ENCODE measurements at regions not wholly inside any gene's neighbourhood (a gene's known extent, or its start where the extent isn't known, plus 50 kb on each side); places are given as distances from the start of the nearest gene placed in this dataset.

GRCh38 chr6:139852488-139853140, 478.2 kb upstream of the CITED2 start:
- DNase-seq (ENCODE audit: low read depth) = no peak
- TF ChIP-seq MYC (IDR thresholded peaks at IDR 0.05; ENCODE audit: low read depth, low read length) (no peak), POLR2A (IDR thresholded peaks at IDR 0.05; ENCODE audit: extremely low read depth, insufficient read length) (no peak), MAX (IDR thresholded peaks at IDR 0.05; ENCODE audit: low read depth, low read length) (no peak), CTCF (IDR thresholded peaks at IDR 0.05; ENCODE audit: low read depth, low read length) (no peak)
- H3K4me3 ChIP-seq (ENCODE audit: low read depth, low read length) = no peak overlapping the region

GRCh38 chr6:139852067-139852466, 477.6 kb upstream of the CITED2 start:
- TF ChIP-seq MAX (IDR thresholded peaks at IDR 0.05; ENCODE audit: low read depth, low read length) (no peak), POLR2A (IDR thresholded peaks at IDR 0.05; ENCODE audit: extremely low read depth, insufficient read length) (no peak), CTCF (IDR thresholded peaks at IDR 0.05; ENCODE audit: low read depth, low read length) (no peak), MYC (IDR thresholded peaks at IDR 0.05; ENCODE audit: low read depth, low read length) (no peak)
- no peak for DNase-seq (ENCODE audit: low read depth)
- no peak overlapping the region for H3K4me3 ChIP-seq (ENCODE audit: low read depth, low read length)

GRCh38 chr6:139851206-139851605, 476.8 kb upstream of the CITED2 start:
- no peak overlapping the region for H3K4me3 ChIP-seq (ENCODE audit: low read depth, low read length)
- TF ChIP-seq CTCF (IDR thresholded peaks at IDR 0.05; ENCODE audit: low read depth, low read length) = no peak
- no peak for TF ChIP-seq MAX (IDR thresholded peaks at IDR 0.05; ENCODE audit: low read depth, low read length)
- no peak for TF ChIP-seq POLR2A (IDR thresholded peaks at IDR 0.05; ENCODE audit: extremely low read depth, insufficient read length)
- no peak for TF ChIP-seq MYC (IDR thresholded peaks at IDR 0.05; ENCODE audit: low read depth, low read length)
- no peak for DNase-seq (ENCODE audit: low read depth)

- no peak for DNase-seq (ENCODE audit: low read depth)
- no peak for TF ChIP-seq MYC (IDR thresholded peaks at IDR 0.05; ENCODE audit: low read depth, low read length)
- no peak for TF ChIP-seq POLR2A (IDR thresholded peaks at IDR 0.05; ENCODE audit: extremely low read depth, insufficient read length)
- no peak for TF ChIP-seq CTCF (IDR thresholded peaks at IDR 0.05; ENCODE audit: low read depth, low read length)
- TF ChIP-seq MAX (IDR thresholded peaks at IDR 0.05; ENCODE audit: low read depth, low read length) = no peak
- no peak overlapping the region for H3K4me3 ChIP-seq (ENCODE audit: low read depth, low read length)
Observed at GRCh38 chr6:139850512-139850911, 476.1 kb upstream of the CITED2 start.

- TF ChIP-seq POLR2A (IDR thresholded peaks at IDR 0.05; ENCODE audit: extremely low read depth, insufficient read length) (no peak), MYC (IDR thresholded peaks at IDR 0.05; ENCODE audit: low read depth, low read length) (no peak), MAX (IDR thresholded peaks at IDR 0.05; ENCODE audit: low read depth, low read length) (no peak), CTCF (IDR thresholded peaks at IDR 0.05; ENCODE audit: low read depth, low read length) (no peak)
- H3K4me3 ChIP-seq (ENCODE audit: low read depth, low read length) = no peak overlapping the region
- no peak for DNase-seq (ENCODE audit: low read depth)
Observed at GRCh38 chr6:139847457-139847813, 473.0 kb upstream of the CITED2 start.
